GM21360 (cell line): ENCODE measurements at regions not wholly inside any gene's neighbourhood (a gene's known extent, or its start where the extent isn't known, plus 50 kb on each side); places are given as distances from the start of the nearest gene placed in this dataset.

Source experiments
- ATAC-seq: cut with Tn5 transposase; IDR thresholded peaks from one replicate; pipeline ENCODE4 v1.9.1; 2021; ENCODE audit warnings: mild to moderate bottlenecking, moderate library complexity; ENCODE audit not compliant: unreplicated experiment

DNA sequence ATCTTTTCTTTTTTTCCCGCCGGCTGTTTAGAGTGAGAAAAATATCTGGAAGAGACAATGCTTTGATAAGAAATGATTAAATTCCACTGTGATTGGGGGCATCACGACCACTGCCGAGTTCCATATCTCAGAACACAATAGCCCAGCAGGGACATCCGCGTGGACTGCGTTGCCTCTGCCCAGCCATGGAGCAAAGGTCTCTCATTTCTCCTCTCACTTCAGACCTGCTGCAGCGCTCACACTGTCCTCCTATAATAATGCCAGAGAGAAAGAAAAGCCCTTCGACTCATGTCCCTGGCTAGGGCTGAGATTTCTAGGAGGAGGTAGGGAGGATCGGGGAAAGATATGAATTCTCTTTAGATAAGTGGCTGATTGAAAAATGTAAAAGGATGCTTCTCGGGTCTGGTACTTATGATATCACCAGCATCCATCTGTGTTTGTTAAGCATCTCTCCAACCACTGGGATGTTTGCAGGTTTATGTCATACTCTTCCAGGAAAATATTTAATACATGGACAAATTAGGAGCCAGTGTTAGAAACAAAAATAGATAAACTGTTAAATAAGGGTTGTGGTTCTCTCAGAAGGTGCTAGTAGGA is 472.9 kb upstream of the AKR1E2 start:
- no peak for ATAC-seq

DNA sequence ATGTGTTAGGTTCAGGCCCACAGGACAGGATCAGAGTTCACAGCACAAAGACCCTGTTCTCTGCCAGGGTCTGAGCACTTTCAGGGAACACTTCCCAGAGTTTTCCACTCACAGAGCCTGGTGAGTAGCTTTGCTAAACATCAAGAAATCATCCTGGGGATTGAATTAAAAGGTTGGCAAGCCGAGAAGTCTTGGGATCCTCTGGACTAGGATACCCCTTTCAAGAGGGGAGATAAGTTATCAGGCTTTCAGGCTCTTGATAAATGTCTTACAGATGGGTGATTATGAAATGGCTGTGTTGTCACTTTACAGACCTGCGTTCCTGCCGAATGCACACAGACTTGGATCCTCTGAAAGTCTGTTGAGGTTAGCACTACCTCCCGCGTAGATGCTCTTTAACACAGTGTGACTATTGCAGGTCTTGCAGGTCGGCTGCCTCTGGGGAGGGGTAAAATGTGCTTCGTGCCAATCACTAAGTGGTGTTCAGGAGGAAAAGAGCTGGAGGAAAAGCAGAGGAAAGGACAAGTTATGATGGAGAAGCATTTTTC is 473.5 kb upstream of the AKR1E2 start:
- no peak for ATAC-seq

DNA sequence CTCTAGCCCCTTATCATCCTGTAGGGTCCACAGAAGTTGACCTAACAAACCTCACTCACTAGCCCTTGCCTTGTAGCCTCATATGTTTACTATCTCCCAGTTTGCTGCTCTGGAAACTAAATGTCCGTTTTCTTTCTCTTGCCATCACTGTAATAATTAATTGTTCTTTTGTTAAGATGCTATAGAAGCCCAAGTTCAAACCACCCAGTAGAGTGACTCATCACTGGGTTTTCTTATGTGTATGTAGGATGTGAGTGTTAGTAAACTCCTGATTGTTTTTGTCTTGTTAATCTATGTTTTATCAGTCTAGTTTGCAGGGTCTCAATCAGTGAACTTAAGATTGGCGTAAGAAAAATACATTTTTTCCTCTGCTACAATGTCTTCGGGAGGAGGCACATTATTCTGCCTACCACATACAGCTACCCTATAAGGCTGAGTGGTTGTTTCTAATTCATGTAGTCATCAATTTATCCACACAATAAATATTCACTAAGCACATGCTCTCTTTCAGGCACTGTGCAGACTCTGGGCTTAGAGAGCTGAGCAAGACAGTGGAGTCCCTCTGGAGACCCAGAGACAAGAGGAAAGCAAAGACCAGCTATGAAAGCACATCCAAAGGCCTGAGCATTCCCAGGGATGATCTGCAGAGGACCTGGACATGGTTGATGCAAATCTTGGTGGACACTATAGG is 474.1 kb upstream of the AKR1E2 start:
- no peak for ATAC-seq

DNA sequence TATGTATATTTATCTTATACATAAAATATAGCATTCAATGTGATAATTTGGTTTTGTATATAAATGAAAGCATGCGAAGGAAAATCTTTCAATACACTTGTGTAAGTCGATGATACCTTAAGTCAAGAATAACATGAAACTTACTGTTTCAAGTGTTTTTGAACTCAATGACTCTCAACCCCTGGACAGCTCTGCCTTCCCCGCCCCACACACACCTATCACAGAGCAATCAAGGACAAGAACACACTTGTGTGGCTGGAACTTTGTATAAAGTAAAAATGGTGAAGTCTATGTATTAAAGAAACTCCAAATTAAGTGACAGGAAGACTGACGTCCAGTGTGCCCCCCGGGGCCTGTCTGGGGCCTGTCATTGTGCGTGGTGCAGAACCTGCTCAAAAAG is 478.6 kb upstream of the AKR1E2 start:
- ATAC-seq = no peak

DNA sequence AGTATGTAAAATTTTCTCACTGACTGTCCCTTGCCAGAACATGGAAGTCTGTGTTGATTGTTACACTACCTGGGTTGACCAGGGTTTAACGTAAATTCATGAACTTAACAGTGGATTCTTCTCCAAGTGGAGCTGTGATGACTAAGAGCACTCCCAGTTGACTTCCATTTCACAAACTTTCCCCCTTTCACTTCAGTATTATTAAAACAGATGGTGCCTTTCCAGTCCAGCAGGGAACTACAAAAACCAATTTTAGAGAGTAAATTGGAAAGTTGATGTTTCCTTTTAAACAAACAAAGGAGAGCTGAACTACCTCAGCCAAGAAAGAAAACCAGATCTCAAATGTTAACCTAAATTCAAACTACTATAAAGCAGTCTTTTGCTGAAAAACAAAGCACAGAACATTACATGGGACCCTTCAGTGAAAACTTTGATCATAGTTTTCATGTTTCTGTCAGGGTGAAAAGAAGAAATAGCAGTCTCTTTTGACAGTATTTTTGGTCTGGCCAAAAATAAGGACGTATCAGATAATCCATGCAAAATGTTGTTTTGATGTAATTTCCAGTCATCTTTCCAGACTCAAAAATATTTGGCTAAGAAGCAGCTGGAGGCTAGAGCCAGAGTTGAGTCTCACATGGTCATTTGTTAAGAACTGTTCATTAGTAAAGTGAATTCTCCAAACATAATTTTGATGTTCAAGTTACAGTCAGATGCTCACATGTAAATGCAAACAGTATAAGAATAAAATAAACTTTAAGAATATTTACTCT is 479.9 kb upstream of the AKR1E2 start:
- ATAC-seq = no peak

DNA sequence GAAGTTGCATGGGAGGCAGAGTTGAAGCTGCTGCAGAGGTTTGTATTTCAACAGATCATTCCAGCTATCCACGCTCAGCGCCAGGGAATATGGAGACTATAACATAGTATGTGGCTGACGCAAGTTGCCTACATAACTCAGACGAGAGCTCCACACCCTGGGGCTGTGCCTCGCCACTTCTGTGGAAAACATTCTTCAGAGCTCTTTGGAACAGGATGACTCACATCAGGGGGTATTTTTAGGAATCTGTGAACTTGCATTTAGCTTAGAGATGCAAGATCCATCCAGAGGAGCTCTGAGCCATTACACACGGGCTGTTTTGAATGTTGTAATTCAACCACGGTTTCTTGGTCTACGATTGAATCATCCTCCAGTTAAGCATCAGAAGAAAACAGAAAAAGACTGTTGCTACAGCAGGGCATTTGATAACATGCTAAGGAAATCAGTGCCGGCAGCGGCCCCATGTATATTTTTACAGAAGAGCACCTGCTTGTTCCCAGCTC is 481.5 kb upstream of the AKR1E2 start:
- no peak for ATAC-seq

DNA sequence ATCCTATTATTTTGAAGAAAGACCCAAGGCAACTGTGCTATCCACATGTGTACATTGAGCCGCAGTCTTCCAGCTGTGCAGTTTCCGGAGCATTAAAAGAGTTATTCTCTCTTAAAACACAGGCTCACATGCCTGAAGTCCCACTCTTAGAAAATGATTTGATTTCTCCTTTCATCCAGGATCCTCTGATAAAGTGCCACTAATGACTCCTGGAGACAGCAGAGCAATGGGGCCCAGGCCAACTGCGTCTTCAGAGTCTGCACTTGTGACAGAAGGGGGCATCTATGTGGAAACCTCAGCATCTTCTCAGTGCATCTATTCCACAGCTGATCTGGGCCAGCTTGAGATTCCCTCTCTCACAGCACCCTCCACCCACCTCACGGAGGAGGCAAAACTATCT is 482.1 kb upstream of the AKR1E2 start:
- ATAC-seq = no peak

DNA sequence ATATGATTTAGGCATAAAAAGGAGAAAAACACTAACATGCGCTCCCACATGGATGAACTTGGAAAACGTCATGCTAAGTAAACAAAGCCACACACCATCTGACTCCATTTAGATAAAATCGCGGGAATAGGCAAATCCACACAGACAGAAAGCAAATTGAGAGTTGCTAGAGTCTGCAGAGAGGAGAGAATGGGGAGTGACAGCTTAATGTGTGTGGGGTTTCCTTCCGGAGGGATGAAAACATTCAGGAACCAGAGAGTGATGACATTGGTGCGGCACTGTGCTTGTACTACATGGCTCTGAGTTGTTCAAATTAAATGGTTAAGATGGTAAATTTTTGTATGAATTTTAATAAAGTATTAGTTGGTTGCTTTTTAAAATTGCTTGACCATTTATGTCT is 482.9 kb upstream of the AKR1E2 start:
- no peak for ATAC-seq

DNA sequence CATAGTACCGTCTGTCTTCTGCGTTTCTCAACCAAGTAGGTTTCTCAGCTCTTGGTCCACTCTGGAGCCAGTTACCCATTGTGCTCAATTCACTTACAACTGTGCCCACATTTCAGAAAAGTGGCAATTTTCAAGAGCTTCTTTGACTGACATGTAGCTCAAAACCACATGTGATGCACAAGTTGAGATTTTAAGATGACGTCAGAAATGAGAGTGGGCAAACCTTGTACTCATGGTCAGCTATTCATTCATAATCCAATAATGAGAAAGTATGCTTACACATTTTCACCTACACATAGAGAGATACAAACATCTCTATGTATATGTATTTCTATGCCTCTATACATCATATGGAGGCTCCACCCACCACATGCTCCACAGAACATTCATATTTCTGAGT is 487.2 kb upstream of the AKR1E2 start:
- no peak for ATAC-seq

DNA sequence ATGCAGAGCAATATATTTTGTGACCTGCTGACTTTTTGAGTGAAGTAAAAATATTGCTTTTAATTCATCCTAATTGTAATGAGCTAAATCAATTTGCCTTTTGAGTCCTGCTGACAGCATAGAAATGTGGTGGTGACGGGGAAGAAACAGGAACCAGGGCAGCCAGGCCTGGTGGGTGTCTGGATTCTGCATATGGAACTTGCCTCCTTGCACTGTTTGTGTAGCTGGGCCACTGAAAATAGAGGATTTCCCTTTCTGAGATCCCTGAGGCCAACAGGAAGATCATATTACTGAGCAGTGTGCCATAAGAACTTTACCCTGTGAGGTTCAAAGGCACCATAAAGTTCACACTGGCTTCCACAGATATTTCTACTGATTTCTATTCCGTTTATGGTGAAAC is 488.4 kb upstream of the AKR1E2 start:
- ATAC-seq = no peak

DNA sequence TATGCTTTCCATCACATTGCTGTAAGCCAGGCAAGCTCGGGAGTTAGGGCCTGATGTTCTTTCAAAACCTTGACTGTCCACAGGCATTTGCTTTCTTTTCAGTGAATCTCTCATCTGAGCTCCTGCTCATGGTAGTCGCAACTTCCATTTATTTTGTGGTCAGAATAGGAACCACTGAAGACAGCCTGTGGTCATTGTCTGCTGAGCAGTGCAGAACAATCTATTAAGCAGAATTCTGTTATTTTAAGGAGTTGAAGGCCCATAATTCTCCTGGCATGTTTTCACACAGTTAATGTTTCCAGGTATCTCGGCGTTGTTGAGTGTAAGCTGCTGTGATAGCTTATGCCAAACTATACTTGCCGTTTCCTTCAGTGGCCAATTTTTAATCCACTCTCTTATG is 491.1 kb upstream of the AKR1E2 start:
- ATAC-seq = no peak

DNA sequence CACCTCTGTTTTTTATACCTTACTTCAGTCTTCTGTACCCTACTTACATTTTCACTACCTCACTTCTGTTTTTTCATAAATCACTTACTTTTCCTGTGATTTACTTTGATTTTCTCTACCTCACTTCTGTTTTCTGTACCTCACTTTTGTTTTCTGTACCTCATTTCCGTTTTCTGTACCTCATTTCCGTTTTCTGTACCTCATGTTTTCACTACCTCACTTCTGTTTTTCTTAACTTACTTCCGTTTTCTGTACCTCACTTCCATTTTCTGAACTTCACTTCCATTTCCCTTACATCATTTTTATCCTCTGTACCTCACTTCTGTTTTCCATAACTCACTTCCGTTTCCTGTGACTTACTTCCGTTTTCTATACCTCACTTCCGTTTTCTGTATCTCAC is 492.0 kb upstream of the AKR1E2 start:
- ATAC-seq = no peak

DNA sequence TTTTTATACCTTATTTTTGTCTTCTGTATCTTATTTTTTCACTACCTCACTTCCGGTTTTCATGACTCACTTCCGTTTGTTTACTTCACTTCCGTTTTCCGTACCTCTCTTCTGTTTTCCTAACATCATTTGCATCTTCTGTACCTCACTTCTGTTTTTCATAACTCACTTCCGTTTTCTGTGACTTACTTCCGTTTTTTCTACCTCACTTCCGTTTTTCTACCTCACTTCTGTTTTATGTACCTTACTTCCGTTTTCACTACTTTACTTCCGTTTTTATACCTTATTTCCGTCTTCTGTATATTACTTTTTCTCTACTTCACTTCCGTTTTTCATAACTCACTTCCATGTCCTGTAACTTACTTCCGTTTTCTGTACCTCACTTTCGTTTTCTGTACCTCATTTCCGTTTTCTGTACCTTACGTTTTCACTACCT is 492.5 kb upstream of the AKR1E2 start:
- ATAC-seq = no peak

DNA sequence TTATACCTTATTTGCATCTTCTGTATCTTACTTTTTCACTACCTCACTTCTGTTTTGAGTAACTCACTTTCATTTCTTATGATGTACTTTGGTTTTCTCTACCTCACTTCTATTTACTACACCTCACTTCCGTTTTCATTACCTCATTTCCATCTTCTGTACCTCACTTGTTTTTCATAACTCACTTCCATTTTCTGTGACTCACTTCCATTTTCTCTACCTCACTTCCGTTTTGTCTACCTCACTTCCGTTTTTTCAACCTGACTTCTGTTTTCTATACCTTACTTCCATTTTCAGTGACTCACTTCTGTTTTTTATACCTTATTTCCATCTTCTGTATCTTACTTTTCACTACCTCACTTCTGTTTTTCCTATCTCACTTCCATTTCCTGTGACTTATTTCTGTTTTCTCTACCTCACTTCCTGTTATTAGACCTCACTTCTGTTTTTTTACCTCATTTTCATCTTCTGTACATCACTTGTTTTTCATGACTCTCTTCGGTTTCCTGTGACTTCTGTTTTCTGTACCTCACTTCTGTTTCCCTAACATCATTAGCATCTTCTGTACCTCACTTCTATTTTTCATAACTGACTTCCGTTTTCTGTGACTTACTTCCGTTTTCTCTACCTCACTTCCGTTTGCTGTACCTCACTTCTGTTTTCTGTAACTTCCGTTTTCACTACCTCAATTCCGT is 493.1 kb upstream of the AKR1E2 start:
- ATAC-seq = no peak

DNA sequence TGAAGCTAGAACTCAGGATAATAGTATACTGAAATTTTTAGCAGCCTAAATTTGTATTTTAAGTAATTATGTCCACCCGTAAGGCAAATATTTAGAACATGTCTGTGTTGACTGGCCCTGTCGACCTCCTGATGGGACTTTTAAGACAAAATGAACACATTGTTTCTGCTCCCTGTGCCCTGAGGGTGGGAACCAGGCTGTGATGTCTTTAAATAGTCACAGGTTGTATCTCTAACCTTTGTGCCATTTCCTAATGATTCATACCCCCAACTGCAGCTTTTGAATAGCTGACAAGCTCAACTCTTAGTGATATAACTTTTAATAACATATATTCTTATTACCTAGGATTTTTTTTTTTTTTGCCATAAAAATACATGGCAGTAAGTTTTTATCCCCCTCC is 494.9 kb upstream of the AKR1E2 start:
- no peak for ATAC-seq

DNA sequence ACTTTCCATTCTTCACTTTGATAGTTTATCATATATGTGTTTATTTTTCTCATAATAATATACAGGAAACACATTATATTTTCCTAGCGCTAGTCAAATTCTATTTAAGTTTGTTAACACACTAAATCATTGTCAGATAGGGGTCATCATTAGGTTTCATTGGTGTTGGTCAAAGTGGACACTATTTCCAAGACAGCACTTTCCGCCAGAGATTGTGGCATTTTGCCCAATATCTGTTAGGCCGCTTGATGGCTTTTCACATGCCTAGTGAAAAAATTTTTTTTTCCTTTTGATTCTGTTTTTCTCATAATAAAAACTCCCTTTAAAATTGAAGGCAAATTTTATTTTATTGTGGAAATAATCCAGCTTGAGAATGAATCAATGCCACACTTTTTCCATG is 495.4 kb upstream of the AKR1E2 start:
- no peak for ATAC-seq

DNA sequence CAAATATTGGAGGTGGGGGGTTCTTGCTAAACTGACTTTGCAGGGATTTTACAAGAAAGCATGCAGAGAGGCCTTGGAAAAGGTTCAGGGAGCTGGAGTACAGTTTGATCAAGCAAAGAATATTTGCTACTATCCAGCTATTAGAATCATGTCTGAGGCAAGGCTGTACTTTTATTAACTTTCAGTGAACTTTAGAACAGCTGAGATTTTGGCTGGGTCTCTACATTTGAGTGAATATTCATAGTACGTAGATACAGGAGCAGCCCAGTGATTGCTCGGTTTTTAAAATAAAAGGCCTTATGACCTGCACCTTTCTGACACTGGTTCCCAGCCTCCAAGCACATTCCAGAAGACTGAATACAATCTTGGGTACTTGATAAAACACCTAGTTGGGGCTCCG is 496.8 kb upstream of the AKR1E2 start:
- no peak for ATAC-seq

DNA sequence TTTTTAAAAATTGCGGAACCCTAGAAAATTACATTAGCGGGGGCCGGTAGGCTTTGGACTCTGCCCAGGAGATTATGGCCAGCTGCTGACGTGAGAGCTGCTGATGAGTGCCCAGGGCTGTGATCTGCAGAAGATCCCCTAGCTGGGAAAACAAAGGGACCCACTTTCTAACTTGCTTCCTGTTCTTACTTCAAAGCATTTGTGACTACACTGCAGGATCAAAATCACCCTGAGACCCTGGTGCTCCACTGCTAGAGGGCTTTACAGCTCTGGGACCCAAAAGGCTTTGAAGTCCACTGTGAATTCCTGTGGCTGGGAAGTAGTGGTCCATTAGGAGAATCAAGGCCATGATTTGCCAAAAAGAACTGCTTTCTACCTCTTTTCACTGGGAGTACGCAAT is 499.4 kb upstream of the AKR1E2 start:
- no peak for ATAC-seq

DNA sequence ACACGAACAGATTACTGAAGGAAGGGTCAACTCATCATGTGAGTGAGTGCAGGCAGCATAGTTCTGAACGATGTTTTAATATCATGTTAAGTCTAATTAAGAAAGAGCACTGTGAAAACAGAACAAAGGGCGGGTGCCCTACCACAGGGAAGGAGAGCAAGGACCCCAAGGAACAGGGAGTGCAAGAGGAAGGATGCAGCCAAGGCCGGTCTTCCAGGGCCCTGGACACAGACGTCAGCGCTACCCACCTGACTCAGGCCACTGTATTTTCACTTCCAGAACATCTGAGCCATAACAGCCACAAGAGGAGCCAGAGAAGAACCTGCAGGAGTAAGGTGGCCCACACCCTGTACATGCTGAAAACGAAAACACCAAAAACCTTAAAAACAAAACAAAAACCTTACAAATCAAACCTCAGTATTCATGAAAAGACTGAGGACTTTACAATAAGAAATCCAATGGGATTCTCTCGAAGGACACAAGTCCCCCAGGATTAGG is 506.1 kb upstream of the AKR1E2 start:
- ATAC-seq = no peak

DNA sequence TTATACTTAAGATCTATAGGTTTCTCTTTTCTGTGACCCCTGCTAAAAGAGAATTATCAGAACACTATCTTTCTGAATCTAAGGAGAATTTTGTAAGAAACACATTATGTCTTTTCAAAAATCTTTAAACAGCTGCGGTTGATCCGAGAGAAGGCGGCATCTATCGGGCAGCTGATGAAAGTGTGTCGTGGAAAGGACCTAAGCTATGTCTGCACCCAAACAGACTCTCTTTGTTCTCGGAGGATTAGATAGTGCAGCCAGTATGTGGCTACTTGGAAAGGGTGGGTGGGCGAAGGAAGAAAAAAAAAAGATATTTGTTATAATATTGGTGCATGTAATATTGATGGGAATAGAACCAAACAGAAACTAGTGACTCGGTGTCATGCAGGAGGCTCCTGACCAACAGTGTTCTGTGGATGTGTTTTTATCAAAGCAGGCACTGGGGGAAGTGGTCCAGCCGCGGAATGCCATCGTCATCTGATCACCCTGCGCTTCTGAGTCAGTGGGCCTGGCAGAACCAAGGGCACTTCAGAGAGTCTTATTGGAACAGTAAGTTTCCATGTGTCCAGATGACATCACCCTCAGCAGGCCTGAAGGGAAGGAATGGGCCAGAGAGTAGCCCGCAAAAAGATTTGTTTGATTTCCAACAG is 509.7 kb upstream of the AKR1E2 start:
- ATAC-seq = no peak

DNA sequence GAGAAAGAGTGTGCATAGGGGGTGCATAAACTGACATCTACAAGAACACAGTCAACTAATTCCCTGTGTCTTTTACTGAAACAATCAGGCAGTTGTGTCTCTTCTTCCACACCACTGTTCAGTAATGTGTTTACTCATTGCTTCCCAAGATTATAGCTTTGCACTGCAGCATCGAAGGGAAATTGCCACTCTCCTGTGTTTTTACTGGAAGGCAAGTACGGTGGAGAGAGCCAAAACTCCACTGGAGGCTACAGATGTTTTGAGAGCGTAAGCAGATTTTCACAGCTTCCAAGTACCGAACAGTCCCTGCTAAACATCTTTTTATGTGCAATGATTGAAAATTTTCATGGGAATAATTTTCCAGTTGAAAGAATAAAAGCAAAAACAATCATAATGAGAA is 510.5 kb upstream of the AKR1E2 start:
- no peak for ATAC-seq
